ENCODE measurements at regions not wholly inside any gene's neighbourhood (a gene's known extent, or its start where the extent isn't known, plus 50 kb on each side); places are given as distances from the start of the nearest gene placed in this dataset.

GRCh38 chr9:136608348-136609159 lies 54.2 kb upstream of the EGFL7 start:
- Histone ChIP-seq H3K9me3 (no peaks in the 10 kb centered on the region), H3K27ac (no peak overlapping the region), H3K4me3 (no peak overlapping the region), H3K36me3 (no peaks in the 10 kb centered on the region), H3K27me3 (peaks cover 0 to 13% of the 10 kb centered on the region in 2 donors), H3K4me1 (no peaks in the 10 kb centered on the region)
- TF ChIP-seq POLR2A (IDR thresholded peaks at IDR 0.05), result no peak
- no peak for TF ChIP-seq CTCF (IDR thresholded peaks at IDR 0.05)
- TF ChIP-seq POLR2AphosphoS5 (IDR thresholded peaks at IDR 0.05), result no peak
- no peak for DNase-seq (ENCODE audit: low spot score in 2 of 2)
- intact Hi-C loops (cut with DNase I; ENCODE audit: low total_unique reads), result loop anchor here (1.0 kb wide), 1 partner anchor 17 kb away; no protein-coding TSS in a partner anchor

GRCh38 chr9:136607334-136607919 lies 55.3 kb upstream of the EGFL7 start:
- Histone ChIP-seq H3K27me3 (peaks cover 0 to 23% of the 10 kb centered on the region in 2 donors), H3K4me3 (no peak overlapping the region), H3K4me1 (no peaks in the 10 kb centered on the region), H3K27ac (no peak overlapping the region), H3K36me3 (no peaks in the 10 kb centered on the region), H3K9me3 (no peaks in the 10 kb centered on the region)
- intact Hi-C loops (cut with DNase I; ENCODE audit: low total_unique reads), result no loop called here
- TF ChIP-seq POLR2A (IDR thresholded peaks at IDR 0.05), result no peak
- TF ChIP-seq CTCF (IDR thresholded peaks at IDR 0.05), result no peak
- TF ChIP-seq POLR2AphosphoS5 (IDR thresholded peaks at IDR 0.05), result no peak
- DNase-seq (ENCODE audit: low spot score in 2 of 2), result no peak

- H3K27ac ChIP-seq, result no peak overlapping the region
Measured at GRCh38 chr9:136606687-136607333, 55.9 kb upstream of the EGFL7 start.

GRCh38 chr9:136605988-136606660 lies 56.6 kb upstream of the EGFL7 start:
- DNase-seq (ENCODE audit: low spot score in 2 of 2), result no peak
- H3K27ac ChIP-seq, result no peak overlapping the region
- H3K36me3 ChIP-seq, result no peaks in the 10 kb centered on the region
- TF ChIP-seq POLR2A (IDR thresholded peaks at IDR 0.05) (no peak), CTCF (IDR thresholded peaks at IDR 0.05) (no peak), POLR2AphosphoS5 (IDR thresholded peaks at IDR 0.05) (no peak)
- H3K4me3 ChIP-seq, result no peak overlapping the region
- H3K27me3 ChIP-seq, result peaks cover 0 to 28% of the 10 kb centered on the region in 2 donors
- intact Hi-C loops (cut with DNase I; ENCODE audit: low total_unique reads), result no loop called here
- no peaks in the 10 kb centered on the region for H3K4me1 ChIP-seq
- no peaks in the 10 kb centered on the region for H3K9me3 ChIP-seq

More at GRCh38 chr9:136606687-136607333, 55.9 kb upstream of the EGFL7 start:
- no peak for TF ChIP-seq CTCF (IDR thresholded peaks at IDR 0.05)
- TF ChIP-seq POLR2AphosphoS5 (IDR thresholded peaks at IDR 0.05), result no peak
- no peak for TF ChIP-seq POLR2A (IDR thresholded peaks at IDR 0.05)
- no peaks in the 10 kb centered on the region for H3K9me3 ChIP-seq
- DNase-seq (ENCODE audit: low spot score in 2 of 2), result no peak
- no peak overlapping the region for H3K4me3 ChIP-seq
- H3K4me1 ChIP-seq, result no peaks in the 10 kb centered on the region
- intact Hi-C loops (cut with DNase I; ENCODE audit: low total_unique reads), result no loop called here
- peaks cover 0 to 28% of the 10 kb centered on the region in 2 donors for H3K27me3 ChIP-seq
- H3K36me3 ChIP-seq, result no peaks in the 10 kb centered on the region
